GM23338 (cell line): ENCODE measurements at regions not wholly inside any gene's neighbourhood (a gene's known extent, or its start where the extent isn't known, plus 50 kb on each side); places are given as distances from the start of the nearest gene placed in this dataset.
"Not testable (repeated sequence)": the region's sequence is repeated elsewhere in the genome, so short reads cannot be mapped to it uniquely, and the experiment has no call there.

ENCODE experiments used
- ATAC-seq: fragments of 200-7000 bp; cut with Tn5 transposase; 3 replicates; pipeline ENCODE4 v1.9.1; 2020
- DNase-seq: peaks from one replicate; pipeline ENCODE4 v3.0.0-alpha.2; 2015; ENCODE audit warnings: low spot score
- H2AFZ ChIP-seq: fragments of 200-600 bp; sonication (generic); 2 replicates; pipeline ENCODE4 v1.8.0; 2016; ENCODE audit warnings: antibody characterized with exemption, mild to moderate bottlenecking, moderate library complexity
- H3F3A ChIP-seq: fragments of 200-600 bp; sonication (generic); replicated peaks from 2 replicates; pipeline ENCODE4 v1.8.0; 2017; ENCODE audit warnings: antibody characterized with exemption, mixed run types, low read depth
- H3K27ac ChIP-seq: fragments of 200-600 bp; sonication (generic); 2 replicates; pipeline ENCODE4 v1.6.1; 2016; ENCODE audit warnings: low read depth
- H3K27me3 ChIP-seq: fragments of 200-600 bp; sonication (generic); 2 replicates; pipeline ENCODE4 v1.8.0; 2016; ENCODE audit warnings: mild to moderate bottlenecking, mixed run types, moderate library complexity; ENCODE audit not compliant: insufficient read depth
- H3K36me3 ChIP-seq: fragments of 200-600 bp; sonication (generic); 2 replicates; pipeline ENCODE4 v1.8.0; 2016; ENCODE audit warnings: mild to moderate bottlenecking; ENCODE audit not compliant: insufficient read depth
- H3K4me1 ChIP-seq: fragments of 200-600 bp; sonication (generic); 2 replicates; pipeline ENCODE4 v1.8.0; 2016; ENCODE audit warnings: mild to moderate bottlenecking, moderate library complexity; ENCODE audit not compliant: insufficient read depth
- H3K4me2 ChIP-seq: fragments of 200-600 bp; sonication (generic); 2 replicates; pipeline ENCODE4 v1.7.1; 2017; ENCODE audit warnings: mixed run types
- H3K4me3 ChIP-seq: fragments of 200-600 bp; sonication (generic); 2 replicates; pipeline ENCODE4 v1.6.1; 2016; ENCODE audit warnings: mixed run types
- H3K79me2 ChIP-seq: fragments of 200-600 bp; sonication (generic); replicated peaks from 2 replicates; pipeline ENCODE4 v1.8.0; 2017; ENCODE audit warnings: mild to moderate bottlenecking; ENCODE audit not compliant: insufficient read depth
- H3K9me2 ChIP-seq: fragments of 200-600 bp; sonication (generic); 2 replicates; pipeline ENCODE4 v1.8.0; 2017; ENCODE audit not compliant: insufficient read depth
- H4K20me1 ChIP-seq: fragments of 200-600 bp; sonication (generic); replicated peaks from 2 replicates; pipeline ENCODE4 v1.8.0; 2017; ENCODE audit warnings: mild to moderate bottlenecking; ENCODE audit not compliant: insufficient read depth
- H3K27ac Mint-ChIP-seq: 2 replicates; pipeline ENCODE4 v1.8.0; 2020; ENCODE audit warnings: inconsistent platforms, mild to moderate bottlenecking, moderate library complexity, mixed read lengths
- H3K27me3 Mint-ChIP-seq: 3 replicates; pipeline ENCODE4 v1.8.0; 2022; ENCODE audit warnings: low read depth, mild to moderate bottlenecking, moderate library complexity, mixed read lengths, inconsistent platforms; ENCODE audit not compliant: insufficient read depth, poor library complexity
- H3K36me3 Mint-ChIP-seq: 3 replicates; pipeline ENCODE4 v1.8.0; 2021; ENCODE audit warnings: low read depth, mild to moderate bottlenecking, inconsistent platforms, moderate library complexity, mixed read lengths
- H3K4me1 Mint-ChIP-seq: 3 replicates; pipeline ENCODE4 v1.8.0; 2020; ENCODE audit warnings: mild to moderate bottlenecking, inconsistent platforms, mixed read lengths
- H3K4me3 Mint-ChIP-seq: 3 replicates; pipeline ENCODE4 v1.8.0; 2021; ENCODE audit warnings: moderate library complexity, mild to moderate bottlenecking, inconsistent platforms, mixed read lengths
- H3K9me3 Mint-ChIP-seq: 3 replicates; pipeline ENCODE4 v1.8.0; 2020; ENCODE audit warnings: moderate library complexity, mild to moderate bottlenecking, inconsistent platforms, mixed read lengths
- CTCF ChIP-seq, 2 experiments: fragments of 200-600 bp in 1 of 2; sonication (generic) in 1 of 2; conservative IDR thresholded peaks; 2 replicates each; pipeline versions ENCODE4 v1.5.1 to v1.6.1; 2016 to 2017; ENCODE audit warnings: antibody characterized with exemption in 2 of 2, low read depth in 2 of 2, mild to moderate bottlenecking in 2 of 2, moderate library complexity in 1 of 2
- ETS1 ChIP-seq: IDR thresholded peaks from 2 replicates; pipeline ENCODE4 v1.6.1; 2016; ENCODE audit warnings: antibody characterized with exemption
- ZNF462 ChIP-seq: fragments of 250-450 bp; sonication (Bioruptor Pico); IDR thresholded peaks from 2 replicates; pipeline ENCODE4 v1.5.0; 2020; ENCODE audit warnings: mild to moderate bottlenecking, moderate library complexity

- H3K27me3 Mint-ChIP-seq = peaks cover 9% of the 10 kb centered on the region
- Histone ChIP-seq H3F3A (no peaks in the 10 kb centered on the region), H2AFZ (no peak overlapping the region), H3K79me2 (no peaks in the 10 kb centered on the region), H3K36me3 (no peaks in the 10 kb centered on the region), H3K4me2 (no peak overlapping the region), H3K27ac (no peak overlapping the region), H3K9me2 (no peaks in the 10 kb centered on the region), H3K4me1 (no peaks in the 10 kb centered on the region), H3K4me3 (no peak overlapping the region), H4K20me1 (no peaks in the 10 kb centered on the region), H3K27me3 (no peaks in the 10 kb centered on the region)
- H3K4me3 Mint-ChIP-seq = no peak overlapping the region
- DNase-seq = peak; percentile 80
- no peak for ATAC-seq
- H3K9me3 Mint-ChIP-seq = peaks cover 27% of the 10 kb centered on the region
- H3K36me3 Mint-ChIP-seq = peaks cover 11% of the 10 kb centered on the region; the same call in 2 of the 3 replicates
- H3K27ac Mint-ChIP-seq = no peak overlapping the region
- H3K4me1 Mint-ChIP-seq = no peaks in the 10 kb centered on the region; the same call in 2 of the 3 replicates
- TF ChIP-seq ZNF462 = peak; percentile 85
- TF ChIP-seq ETS1 = no peak
- TF ChIP-seq CTCF (conservative IDR thresholded peaks at IDR 0.05; ENCODE audit: low read depth in 2 of 2) = peak; percentile 82 to 87
These were observed 78.0 kb upstream of the DRD5 start for GRCh38 chr4:9703391-9703790.

GRCh38 chr4:9704126-9704525 is 77.3 kb upstream of the DRD5 start:
- H3K4me1 ChIP-seq, H3K27me3 ChIP-seq, H3K4me3 ChIP-seq, H3K4me2 ChIP-seq, H3K27ac Mint-ChIP-seq, H3K4me1 Mint-ChIP-seq, H3K36me3 ChIP-seq, H3K27ac ChIP-seq, H3K79me2 ChIP-seq, H3F3A ChIP-seq, H3K9me2 ChIP-seq, DNase-seq, H4K20me1 ChIP-seq, H3K4me3 Mint-ChIP-seq, H2AFZ ChIP-seq, ATAC-seq: not testable (repeated sequence)
- Mint-ChIP-seq H3K36me3 (peaks cover 11% of the 10 kb centered on the region), H3K9me3 (peaks cover 29% of the 10 kb centered on the region), H3K27me3 (peaks cover 11% of the 10 kb centered on the region)
